GM18868 (cell line): ENCODE measurements at regions not wholly inside any gene's neighbourhood (a gene's known extent, or its start where the extent isn't known, plus 50 kb on each side); places are given as distances from the start of the nearest gene placed in this dataset.
"Not testable (repeated sequence)": the region's sequence is repeated elsewhere in the genome, so short reads cannot be mapped to it uniquely, and the experiment has no call there.

Experiments used
- ATAC-seq: cut with Tn5 transposase; IDR thresholded peaks from one replicate; pipeline ENCODE4 v1.9.1; 2021; ENCODE audit warnings: mild to moderate bottlenecking, moderate library complexity; ENCODE audit not compliant: unreplicated experiment

DNA sequence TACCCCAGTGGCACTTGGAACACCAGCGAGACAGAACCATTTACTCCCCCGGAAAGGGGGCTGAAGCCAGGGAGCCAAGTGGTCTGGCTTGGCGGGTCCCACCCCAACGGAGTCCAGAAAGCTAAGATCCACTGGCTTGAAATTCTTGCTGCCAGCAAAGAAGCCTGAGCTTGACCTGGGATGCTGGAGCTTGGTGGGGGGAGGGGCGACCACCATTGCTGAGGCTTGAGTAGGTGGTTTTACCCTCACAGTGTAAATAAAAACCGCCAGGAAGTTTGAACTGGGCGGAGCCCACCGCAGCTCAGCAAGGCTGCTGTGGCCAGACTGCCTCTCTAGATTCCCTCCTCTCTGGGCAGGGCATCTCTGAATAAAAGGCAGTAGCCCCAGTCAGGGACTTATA is 62.8 kb downstream of the RPS24 start:
- ATAC-seq: not testable (repeated sequence)

DNA sequence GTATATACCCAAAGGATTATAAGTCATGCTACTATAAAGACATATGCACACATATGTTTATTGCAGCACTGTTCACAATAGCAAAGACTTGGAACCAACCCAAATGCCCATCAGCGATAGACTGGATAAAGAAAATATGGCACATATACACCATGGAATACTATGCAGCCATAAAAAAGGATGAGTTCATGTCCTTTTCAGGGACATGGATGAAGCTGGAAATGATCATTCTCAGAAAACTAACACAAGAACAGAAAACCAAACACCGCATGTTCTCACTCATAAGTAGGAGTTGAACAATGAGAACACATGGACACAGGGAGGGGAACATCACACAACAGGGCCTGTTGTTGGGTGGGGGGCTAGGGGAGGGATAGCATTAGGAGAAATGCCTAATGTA is 68.9 kb downstream of the RPS24 start:
- ATAC-seq: not testable (repeated sequence)

GRCh38 chr10:78109210-78109609 is 75.5 kb downstream of the RPS24 start:
- ATAC-seq: no peak

- ATAC-seq: no peak
Measured at GRCh38 chr10:78115135-78115853, 81.6 kb downstream of the RPS24 start.

DNA sequence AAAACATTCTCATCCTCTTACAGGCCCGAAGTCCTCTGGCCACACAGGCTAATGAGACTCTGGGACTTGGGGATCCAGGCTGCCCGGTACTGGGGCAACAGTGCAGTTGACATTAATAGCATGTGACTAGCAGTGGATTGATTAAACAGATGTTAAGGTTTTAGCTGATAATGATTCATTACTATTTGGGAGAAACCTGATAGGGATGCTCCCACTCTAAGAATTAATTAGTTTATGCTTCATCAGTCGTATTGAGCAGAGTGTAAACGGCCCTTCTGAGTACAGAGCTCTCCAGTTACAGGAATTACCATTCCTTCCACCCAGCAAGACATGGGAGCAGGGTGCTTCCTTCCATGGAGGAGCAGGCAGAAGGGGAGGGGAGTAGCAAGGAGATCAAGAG is 82.7 kb downstream of the RPS24 start:
- ATAC-seq: no peak

GRCh38 chr10:78118591-78118990 is 84.9 kb downstream of the RPS24 start:
- ATAC-seq: no peak

- ATAC-seq: no peak
Measured at GRCh38 chr10:78121801-78122200, 88.1 kb downstream of the RPS24 start.

DNA sequence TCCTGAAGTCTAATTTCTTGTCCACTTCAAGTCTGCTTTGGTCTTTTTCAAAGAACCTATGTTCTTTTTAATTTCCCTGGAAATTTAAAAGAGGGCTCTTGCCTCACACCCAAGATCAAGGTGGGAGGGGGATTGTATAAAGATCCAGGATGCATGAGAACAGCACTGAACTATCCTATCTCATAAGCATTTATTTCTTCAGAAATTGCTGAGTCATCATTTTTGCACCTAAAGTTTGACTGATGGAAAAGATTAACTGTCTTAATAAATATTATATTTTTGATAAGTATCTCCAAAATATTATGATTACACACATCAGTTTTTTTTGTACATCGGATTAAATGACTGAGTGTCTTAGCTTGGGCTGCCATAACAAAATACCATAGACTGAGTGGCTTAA is 90.5 kb downstream of the RPS24 start:
- no peak for ATAC-seq

- ATAC-seq: no peak
Measured at GRCh38 chr10:78129211-78129610, 95.5 kb downstream of the RPS24 start.

- ATAC-seq: no peak
Measured at GRCh38 chr10:78130966-78131710, 97.5 kb downstream of the RPS24 start.

- no peak for ATAC-seq
Measured at GRCh38 chr10:78134773-78135306, 101.2 kb downstream of the RPS24 start.

DNA sequence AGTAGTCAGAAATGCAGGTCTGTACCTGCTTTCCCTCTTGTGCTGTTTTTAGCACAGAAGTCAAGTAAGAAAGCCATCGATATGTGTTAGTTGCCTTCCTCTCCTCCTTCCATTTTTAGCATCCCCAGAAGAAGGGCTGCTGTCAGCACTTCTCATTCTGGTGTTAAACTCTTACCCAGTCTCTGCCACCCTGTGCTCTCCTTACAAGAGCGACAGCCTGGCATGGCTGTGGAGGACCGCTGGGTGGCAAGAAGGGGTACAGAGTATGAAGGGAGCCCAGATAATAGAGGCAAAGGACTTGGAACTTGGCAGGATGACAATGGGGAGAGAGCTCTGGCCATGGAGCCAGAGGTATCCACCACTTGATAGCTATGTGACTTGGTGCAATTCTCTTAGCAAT is 103.5 kb downstream of the RPS24 start:
- no peak for ATAC-seq

DNA sequence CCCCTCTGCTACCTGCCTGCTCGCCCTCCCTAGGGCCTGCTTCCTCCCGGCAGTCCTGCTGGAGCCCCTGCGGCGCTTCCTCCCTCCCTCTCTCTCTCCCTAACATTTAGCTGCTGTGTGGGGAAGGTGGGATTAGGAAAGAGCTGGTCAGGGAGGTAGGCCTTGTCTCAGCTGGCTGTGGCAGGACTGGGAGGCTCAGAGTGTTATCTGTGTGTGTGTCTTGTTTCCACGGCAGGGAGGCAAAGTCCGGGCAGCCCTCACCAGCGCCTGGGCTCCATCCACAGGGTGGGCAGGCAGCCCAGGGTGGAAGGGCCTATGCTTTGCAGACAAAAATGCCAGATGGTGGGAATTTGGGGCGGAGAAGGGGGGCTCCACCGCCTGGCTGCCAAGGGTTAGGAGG is 105.7 kb downstream of the RPS24 start:
- no peak for ATAC-seq

DNA sequence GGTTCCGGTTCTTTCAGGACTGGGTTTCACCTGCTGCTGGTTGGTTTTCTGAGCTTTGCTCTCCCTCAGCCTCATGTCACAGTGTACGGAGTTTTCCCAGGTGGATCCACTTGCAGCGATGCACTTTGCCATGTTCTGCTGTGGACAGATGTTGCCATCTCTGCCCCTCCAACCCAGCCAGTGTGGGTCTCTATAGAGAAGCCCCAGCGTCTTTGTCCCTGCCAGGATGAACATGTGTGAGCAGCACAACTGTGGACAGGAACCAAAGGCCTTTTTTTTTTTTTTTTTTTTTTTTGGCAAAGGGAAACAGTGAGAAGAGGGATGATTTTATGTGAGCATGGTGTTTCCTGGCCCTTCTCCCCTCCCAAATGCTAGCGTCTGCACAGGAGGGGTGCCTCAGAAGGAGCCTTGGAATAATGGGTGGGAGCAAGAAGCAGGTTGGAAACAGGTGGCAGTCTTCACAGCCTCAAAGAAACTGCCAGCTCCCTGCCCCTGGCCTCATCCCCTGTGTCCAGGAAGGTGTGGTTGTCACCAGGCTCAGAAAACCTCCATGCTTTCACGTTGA is 106.5 kb downstream of the RPS24 start:
- ATAC-seq: no peak

- no peak for ATAC-seq
Measured at GRCh38 chr10:78143576-78143975, 109.9 kb downstream of the RPS24 start.

GRCh38 chr10:78146200-78146599 is 112.5 kb downstream of the RPS24 start:
- no peak for ATAC-seq

- no peak for ATAC-seq
Measured at GRCh38 chr10:78147202-78147601, 113.5 kb downstream of the RPS24 start.

DNA sequence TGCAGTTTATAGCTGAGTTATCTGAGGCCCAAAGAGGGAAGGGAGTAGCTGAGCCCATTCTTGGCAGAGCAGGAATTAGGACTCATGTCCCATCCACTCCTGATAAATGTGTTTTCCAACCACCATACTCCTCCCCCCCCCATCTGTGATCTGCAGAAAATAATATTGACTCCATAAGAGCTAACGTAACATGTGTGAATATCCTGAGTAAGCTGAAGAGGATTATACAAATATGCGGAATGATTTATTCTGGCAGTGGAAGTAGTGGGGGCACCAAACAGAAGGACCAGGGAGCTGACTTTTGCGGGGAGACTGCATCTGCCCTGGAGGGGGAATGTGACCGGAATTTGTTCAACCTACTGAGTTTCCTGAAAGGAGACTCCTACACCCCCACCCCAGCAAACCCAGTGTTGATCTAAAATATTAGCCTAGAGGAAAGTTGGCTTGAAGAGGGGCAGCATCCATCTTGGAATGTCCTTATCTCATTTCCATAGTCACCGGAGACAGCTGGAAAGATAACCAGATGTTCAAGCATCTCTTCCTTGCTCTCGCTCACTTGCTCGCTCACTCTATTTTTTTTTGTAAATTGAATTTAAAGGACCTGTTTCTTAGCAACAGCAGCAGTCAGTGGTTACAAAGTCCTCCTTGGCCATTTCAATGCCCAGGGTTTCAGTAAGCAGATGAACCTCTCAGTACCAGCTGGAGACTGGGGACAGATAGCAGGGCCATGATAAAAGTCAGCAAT is 114.7 kb downstream of the RPS24 start:
- no peak for ATAC-seq

- ATAC-seq: no peak
Measured at GRCh38 chr10:78148961-78149612, 115.4 kb downstream of the RPS24 start.

- no peak for ATAC-seq
Measured at GRCh38 chr10:78150756-78151155, 117.1 kb downstream of the RPS24 start.

GRCh38 chr10:78155722-78156121 is 122.1 kb downstream of the RPS24 start:
- ATAC-seq: no peak
